Stimulated activated CD8-positive, alpha-beta memory T cell treated with anti-CD3 and anti-CD28 coated beads, Interleukin-4, amount 100 ng/mL, for 48 hours (primary cell): ENCODE measurements at regions not wholly inside any gene's neighbourhood (a gene's known extent, or its start where the extent isn't known, plus 50 kb on each side); places are given as distances from the start of the nearest gene placed in this dataset.

Experiments used
- DNase-seq: peaks from one replicate; pipeline ENCODE4 v3.0.0-alpha.2; 2020

GRCh38 chr1:173405281-173405680 lies 71.9 kb upstream of the PRDX6 start:
- no peak for DNase-seq

GRCh38 chr1:173405834-173406233 lies 71.3 kb upstream of the PRDX6 start:
- DNase-seq, result no peak

GRCh38 chr1:173406783-173407230 lies 70.3 kb upstream of the PRDX6 start:
- DNase-seq, result no peak

DNA sequence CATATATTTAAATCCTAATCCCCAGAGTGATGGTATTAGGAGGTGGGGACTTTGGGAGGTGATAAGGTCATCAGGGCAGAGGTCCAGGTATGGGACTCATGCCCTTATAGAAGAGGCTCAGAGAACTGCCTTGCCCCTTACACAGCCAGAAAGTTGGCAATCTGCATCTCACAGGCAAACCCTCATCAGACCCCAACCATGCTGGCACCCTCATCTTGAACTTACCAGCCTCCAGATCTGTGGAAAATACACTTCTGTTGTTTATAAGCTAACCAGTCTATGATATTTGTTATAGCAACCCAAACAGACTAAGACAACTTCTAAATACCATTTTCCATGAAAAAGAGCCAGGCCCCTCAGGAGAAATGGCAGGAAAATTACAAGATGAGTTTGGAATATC lies 69.3 kb upstream of the PRDX6 start:
- no peak for DNase-seq

DNA sequence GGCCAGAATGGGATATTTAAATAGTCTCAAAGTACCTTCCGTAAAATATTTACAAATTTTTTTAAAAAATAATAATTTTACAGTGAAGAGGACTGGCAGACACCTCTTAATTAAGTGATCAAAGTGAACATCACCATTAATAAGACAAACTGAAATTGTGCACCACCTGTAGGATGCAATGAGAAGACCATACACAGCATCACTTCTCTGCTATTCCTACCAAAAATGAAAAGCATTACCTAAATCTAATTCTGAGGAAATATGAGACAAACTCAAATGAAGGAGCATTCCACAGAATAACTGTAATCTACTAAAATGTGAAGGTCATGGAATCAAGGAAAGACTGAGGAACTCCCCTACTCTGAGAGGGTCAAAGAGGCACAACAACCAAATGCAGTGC lies 68.2 kb upstream of the PRDX6 start:
- DNase-seq, result no peak

- no peak for DNase-seq
These were observed 67.5 kb upstream of the PRDX6 start for GRCh38 chr1:173409613-173410012.

DNA sequence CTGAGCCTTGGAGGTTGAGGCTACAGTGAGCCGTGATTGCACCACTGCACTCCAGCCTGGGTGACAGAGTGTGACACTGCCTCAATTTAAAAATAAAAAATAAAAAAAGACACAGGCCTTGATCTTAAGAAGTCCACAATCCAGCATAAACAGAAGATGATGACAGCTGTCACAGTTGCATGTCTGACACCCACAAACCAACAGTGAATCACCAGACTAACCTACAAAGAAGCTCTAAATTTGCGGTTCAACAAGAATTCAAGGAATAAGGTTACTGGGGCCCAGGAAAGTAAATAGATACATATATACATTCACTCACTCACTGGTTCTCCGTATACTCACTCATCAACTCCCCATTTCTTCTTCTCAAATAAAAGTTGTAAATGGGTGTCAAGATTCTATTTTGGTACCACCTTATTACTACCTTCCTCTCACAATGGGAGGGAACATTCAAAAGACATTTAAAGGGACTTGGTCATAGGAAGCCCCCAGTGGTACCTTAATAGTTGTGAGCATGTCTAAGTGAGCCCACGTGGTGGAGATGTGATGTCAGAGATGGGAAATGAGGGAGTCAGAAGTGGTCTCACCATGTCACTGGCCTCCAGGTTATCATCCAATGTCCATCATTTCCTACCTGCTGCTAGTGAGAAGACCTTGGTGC lies 66.9 kb upstream of the PRDX6 start:
- DNase-seq, result no peak

GRCh38 chr1:173410794-173411236 lies 66.3 kb upstream of the PRDX6 start:
- no peak for DNase-seq

- no peak for DNase-seq
These were observed 65.0 kb upstream of the PRDX6 start for GRCh38 chr1:173411835-173412742.

GRCh38 chr1:173413271-173413707 lies 63.8 kb upstream of the PRDX6 start:
- no peak for DNase-seq

DNA sequence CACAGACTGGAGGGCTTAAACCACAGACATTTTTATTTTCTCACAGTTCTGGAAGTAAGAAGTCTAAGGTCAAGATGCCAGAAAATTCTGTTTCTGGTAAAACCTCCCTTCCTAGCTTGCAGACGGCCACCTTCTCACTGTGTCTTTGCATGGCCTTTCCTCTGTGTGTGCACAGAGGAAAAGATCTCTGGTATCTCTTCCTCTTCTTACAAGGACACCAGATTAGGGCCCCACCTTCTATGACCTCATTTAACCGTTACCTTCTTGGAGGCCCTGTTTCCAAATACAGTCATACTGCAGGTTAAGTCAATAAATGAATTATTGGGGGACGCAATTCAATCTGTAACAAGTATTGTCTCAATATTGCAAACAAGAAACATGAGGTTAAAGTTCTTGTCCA lies 63.0 kb upstream of the PRDX6 start:
- no peak for DNase-seq

DNA sequence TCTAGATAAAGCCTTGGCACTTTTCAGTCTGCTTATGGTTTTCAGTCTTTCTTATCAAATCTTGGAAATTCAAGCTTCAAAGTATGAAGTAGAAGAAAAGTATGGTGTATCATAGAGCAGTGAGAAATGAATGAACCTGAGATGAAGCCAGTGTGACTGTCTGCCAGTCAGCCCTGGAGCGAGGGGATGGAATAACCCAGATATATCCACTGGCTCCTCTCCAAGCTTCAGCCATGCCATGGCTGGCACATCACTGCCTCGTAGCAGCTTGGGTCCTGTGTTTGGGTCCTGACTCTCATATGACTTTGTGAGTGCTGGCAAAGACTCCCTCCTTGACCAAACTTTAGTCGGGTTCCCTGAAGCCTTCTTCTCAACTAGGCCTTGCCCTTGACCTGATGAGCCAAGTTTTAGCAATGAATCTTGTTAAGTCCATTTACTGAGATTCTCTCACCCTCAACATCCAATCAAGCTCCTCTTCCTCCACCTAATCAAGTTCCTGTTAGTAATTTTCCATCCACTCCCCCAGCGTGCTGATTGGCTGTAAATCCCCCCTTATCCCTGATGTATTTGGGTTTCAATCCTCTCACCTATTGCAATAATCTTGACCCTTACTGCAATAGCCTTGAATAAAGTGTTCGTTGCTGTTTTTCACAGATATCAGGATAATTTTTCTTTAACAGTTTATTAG lies 62.5 kb upstream of the PRDX6 start:
- no peak for DNase-seq

- DNase-seq, result no peak
These were observed 61.6 kb upstream of the PRDX6 start for GRCh38 chr1:173415490-173415889.

DNA sequence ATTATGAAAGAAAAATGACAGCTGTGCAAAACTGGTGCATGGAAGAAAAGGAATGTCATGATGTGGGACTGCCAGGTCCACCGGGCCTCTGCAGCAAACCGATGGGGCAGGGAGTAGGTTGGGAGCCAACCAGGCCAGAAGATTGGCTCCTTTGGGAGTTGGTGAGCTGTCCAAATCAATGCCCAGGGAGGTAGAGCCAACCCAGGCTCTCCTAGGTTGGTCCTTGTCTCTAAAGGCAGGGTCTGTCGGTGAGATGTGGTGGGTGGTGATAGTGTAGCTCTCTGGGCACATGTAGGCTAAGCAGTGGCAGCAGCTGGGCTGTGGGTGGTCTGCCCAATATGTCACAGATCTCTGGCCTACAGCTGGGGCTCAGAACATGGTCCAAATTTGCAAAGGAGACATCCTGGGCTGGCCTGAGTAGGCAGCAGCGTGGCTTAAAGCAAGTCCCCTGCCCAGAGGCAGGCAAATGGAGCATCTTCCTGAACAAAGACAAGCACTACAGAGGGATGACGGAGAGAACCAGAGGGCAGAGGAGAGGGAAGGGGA lies 61.2 kb upstream of the PRDX6 start:
- no peak for DNase-seq

DNA sequence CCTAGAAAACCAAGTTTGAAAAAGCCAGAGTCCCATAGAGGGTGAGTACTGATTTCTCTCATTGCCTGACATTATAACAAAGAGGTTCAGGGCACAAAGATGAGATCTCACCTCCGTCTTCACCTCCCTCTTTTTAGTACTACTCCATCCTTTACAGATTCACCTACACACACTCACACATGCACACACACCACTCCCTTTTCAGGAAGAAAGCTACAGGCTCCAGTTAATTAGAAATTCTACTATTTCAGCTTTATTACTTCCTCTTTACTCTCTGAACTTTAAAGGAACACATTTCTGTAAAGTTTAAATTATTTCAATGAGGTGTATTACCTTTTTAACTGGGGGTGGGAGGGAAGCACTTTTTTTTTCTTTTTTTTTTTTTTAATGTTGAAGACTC lies 59.6 kb upstream of the PRDX6 start:
- no peak for DNase-seq

GRCh38 chr1:173418107-173418985 lies 58.8 kb upstream of the PRDX6 start:
- no peak for DNase-seq

GRCh38 chr1:173420330-173420806 lies 56.8 kb upstream of the PRDX6 start:
- peak; percentile 64 for DNase-seq

DNA sequence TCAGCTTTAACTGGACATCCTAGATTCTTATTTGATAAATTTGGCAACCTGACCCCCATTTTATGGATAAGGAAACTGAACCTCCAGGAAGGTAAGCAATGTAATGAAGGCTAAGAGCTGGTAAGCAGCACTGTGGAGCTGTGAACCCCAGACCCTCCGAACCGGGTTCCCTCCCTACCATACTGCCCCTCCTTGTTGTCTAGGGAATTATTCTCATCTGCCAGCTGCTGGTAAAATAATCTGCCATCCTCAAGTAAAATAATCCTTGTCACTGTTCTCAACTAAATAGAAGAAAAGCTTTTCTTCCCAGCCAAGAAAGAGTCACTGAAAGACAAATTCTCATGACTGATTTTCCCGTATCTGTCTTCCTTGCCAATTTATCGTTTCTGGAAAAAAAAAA lies 55.8 kb upstream of the PRDX6 start:
- DNase-seq, result no peak

DNA sequence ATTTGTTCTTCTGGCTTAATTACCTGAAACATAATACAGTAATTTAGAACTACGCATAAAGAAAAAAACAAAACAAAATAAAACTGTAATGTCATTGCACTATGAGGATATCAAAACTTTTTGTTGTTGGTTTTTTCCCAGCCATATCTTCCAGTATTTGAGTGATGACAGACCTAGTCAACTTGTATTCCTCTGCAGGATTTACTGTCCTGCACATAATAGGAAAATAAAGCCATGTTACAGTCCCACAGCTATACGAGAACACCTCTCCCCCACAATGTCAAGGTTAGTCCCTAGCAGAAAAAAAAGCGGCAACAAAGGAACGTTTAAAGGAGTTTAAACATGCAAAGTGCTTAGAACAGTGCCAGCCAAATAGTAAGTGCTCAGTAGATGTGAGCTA lies 55.3 kb upstream of the PRDX6 start:
- DNase-seq, result no peak

DNA sequence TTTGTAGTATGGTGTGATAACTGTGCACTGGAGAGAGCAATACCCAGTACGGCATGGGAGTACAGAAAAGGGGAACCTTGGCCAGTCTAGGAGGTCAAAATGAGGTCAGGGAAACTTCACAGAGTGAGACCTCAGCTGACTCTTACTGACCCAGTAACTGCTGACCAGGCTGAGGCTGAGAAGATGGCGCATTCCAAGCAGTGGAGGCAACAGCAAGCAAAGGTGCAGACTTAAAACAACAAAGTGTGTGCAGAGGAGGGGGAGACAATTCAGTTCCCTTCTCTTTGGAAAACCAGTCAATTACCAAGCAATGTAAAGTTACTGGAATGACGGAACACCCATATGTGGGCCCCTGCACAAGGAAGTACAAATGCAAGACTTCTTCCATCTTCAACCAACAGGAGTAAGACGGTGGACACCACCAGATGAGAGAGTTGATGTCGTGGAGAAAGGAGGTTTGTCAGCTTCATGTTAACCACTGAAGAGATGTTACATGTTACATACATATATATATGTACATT lies 54.6 kb upstream of the PRDX6 start:
- DNase-seq, result no peak

GRCh38 chr1:173423291-173423690 lies 53.8 kb upstream of the PRDX6 start:
- DNase-seq, result no peak

- no peak for DNase-seq
These were observed 53.0 kb upstream of the PRDX6 start for GRCh38 chr1:173424143-173424542.
